GM20000 (cell line): ENCODE measurements at regions not wholly inside any gene's neighbourhood (a gene's known extent, or its start where the extent isn't known, plus 50 kb on each side); places are given as distances from the start of the nearest gene placed in this dataset.

ENCODE experiments used
- DNase-seq: peaks from one replicate; pipeline ENCODE4 v3.0.0; 2012; ENCODE audit warnings: low spot score
- TF ChIP-seq, protein P1 (sequence below): IDR thresholded peaks from 2 replicates; pipeline ENCODE4 v1.5.1; 2012; ENCODE audit warnings: mild to moderate bottlenecking, control low read depth; ENCODE audit errors: extremely low read depth, missing control alignments

DNA sequence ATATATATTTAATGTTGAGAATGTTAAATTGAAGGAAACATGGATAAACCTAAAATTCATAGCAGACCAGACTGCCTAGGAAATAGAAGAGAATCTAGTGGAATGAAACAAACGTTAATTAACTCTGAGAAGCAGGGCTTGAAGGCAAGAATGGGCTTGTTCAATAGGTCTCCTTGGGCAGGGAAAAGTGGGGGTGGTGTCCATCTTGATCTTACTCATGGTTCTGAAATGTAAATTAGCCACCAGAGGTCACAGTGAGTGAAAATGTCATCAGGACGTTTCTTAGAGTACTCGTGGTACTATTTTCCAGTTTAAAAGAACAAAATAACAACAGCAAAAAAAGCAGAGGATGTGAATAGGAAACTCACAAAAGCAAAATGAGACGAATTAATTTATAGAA, 66.8 kb upstream of the BTBD3 start:
- no peak for DNase-seq
- TF ChIP-seq, protein P1, sequence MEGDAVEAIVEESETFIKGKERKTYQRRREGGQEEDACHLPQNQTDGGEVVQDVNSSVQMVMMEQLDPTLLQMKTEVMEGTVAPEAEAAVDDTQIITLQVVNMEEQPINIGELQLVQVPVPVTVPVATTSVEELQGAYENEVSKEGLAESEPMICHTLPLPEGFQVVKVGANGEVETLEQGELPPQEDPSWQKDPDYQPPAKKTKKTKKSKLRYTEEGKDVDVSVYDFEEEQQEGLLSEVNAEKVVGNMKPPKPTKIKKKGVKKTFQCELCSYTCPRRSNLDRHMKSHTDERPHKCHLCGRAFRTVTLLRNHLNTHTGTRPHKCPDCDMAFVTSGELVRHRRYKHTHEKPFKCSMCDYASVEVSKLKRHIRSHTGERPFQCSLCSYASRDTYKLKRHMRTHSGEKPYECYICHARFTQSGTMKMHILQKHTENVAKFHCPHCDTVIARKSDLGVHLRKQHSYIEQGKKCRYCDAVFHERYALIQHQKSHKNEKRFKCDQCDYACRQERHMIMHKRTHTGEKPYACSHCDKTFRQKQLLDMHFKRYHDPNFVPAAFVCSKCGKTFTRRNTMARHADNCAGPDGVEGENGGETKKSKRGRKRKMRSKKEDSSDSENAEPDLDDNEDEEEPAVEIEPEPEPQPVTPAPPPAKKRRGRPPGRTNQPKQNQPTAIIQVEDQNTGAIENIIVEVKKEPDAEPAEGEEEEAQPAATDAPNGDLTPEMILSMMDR, result no peak

DNA sequence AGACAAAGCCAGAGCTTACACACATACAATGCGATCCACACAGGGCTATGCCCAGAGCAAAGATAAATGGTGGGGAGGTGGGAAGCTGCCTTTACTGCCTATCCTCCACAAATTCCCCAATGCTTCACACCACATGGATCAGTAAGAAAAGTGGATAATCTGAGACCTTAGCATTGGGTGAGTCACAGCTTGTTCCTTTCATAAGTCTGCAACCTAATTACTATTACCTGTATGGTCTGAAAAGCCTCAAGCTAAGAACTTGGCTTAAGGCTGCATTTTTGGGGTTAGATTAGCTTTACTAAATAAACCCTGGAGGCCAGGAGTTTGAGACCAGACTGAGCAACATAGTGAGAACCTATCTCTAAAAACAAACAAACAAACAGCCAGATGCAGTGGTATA, 66.0 kb upstream of the BTBD3 start:
- DNase-seq, result no peak
- TF ChIP-seq, protein P1, result no peak

DNA sequence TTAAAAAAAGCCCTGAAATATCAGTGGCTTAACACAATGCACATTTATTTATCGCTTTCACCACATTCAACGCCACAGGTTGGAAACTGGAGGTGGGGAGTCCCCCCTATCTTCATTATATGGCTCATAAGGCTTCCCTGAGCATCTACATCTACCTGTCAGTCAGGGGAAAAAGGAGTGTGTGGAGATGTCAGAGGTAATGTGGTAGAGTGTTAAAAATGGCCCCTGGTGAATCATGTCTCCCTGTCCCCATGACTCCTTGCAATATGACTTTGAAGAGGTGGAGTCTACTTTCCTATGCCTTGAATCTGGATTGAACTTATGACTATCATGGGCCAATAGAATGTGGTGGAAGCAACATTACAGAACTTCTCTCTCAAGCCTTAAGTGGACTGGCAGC, 65.5 kb upstream of the BTBD3 start:
- TF ChIP-seq, protein P1, result no peak
- DNase-seq, result no peak

DNA sequence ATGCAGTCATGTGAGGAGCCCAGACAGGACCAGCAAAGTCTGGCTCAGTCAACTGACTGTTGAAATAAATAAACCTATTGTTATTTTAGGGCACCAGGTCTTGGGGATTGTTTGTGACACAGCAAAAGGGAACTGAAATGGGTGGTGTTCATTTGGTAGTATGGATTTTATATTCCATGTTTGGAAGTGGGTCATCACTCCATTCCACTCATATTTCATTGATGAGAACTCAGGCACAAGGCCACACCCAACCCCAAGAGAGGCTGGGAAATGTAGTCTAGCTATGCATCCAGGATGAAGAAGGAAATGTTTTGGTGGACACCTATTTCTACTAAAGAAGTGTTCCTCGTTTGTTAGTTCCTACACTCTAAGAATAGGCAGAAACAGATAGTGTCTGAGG, 64.9 kb upstream of the BTBD3 start:
- TF ChIP-seq, protein P1, result no peak
- no peak for DNase-seq

DNA sequence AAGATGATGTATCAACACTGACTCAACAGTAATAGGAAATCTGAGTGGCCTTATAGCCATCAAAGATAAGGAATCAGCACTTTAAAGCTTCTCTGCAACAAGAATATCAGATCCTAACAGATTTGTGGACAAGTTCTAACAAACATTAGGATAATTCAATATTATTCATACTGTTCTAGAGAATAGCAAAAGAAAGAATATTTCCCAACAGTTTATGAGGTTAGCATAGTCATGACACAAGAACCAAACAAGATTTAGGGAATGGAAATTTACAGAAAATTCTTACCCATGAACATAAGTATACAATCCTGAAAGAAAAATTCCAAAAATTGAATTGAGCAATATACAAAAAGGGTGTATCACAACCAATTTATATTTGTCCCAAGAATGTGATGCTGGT, 64.3 kb upstream of the BTBD3 start:
- TF ChIP-seq, protein P1, result no peak
- no peak for DNase-seq

DNA sequence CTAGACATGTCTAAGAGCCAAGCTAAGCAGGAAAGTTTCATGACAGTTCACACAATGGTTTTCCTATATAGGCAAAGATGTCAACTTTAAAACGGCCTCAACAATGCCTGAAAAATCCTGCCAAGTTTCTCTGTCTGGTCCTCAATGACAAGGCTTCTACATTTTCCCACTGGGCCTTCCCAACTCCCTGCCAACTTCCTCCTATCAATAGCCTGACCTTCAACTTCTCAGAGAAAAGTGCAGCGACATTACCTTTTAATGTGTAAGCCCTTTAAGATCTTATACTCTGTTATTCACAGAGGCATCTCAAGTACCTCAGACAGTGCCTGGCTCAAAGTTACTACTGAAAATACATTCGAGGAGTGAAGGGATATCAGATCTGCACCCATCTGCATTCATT, 56.2 kb upstream of the BTBD3 start:
- DNase-seq, result no peak
- TF ChIP-seq, protein P1, result no peak

DNA sequence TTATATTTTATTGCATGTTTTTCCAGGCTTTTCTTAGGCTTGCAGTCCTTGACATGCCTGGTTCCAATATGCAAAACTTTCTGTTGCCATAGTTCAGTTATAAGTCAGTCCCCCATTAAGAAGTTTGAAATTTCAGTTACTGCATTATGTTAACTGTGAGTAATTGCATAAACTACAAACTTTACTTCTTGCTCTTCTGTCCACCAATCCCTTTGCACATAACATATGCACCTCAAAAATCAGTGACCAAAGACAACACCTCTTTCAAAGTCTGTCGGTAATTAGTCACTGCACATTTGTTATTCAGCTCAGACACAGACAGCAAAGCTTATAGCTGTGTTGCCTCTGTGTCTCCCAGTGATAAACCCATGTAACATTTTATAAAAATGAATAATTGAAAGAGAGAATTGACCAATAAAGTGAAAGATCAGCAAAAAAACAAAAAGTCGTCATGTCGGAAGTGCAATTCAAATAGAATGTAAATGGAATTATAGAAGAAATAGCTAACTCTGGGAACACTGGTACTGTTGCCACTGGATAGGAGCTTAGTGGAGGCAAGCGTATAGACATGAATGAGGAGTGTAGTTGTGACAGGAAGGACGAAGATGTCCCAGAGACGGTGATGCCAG, 50.3 kb upstream of the BTBD3 start:
- TF ChIP-seq, protein P1, result no peak

More for the DNA sequence above, 50.3 kb upstream of the BTBD3 start:
- DNase-seq, result no peak
